HepG2 (cell line): ENCODE measurements at regions not wholly inside any gene's neighbourhood (a gene's known extent, or its start where the extent isn't known, plus 50 kb on each side); places are given as distances from the start of the nearest gene placed in this dataset.
"Not testable (repeated sequence)": the region's sequence is repeated elsewhere in the genome, so short reads cannot be mapped to it uniquely, and the experiment has no call there.

Experiments
- ATAC-seq: fragments of 200-7000 bp; cut with Tn5 transposase; 3 replicates; pipeline ENCODE4 v1.9.1; 2020; ENCODE audit warnings: mild to moderate bottlenecking, moderate library complexity
- BruUV-seq: library from RNA; stranded (reverse); fragments of 400-500 nt; replicated peaks from 2 replicates; lab custom pipeline; 2021; lab: Mats Ljungman, UMichigan
- CTCF ChIA-PET: fragments of 300-600 bp; formaldehyde crosslinking; extraction: SDS; loops from one replicate; lab custom pipeline; 2021; ENCODE audit warnings: low total read pairs, inconsistent platforms, low intra/inter-chr PET ratio; lab: Yijun Ruan, JAX
- POLR2A ChIA-PET: fragments of 350-600 bp; sonication (Branson Sonifier 250); formaldehyde crosslinking; loops from one replicate; lab custom pipeline; 2020; ENCODE audit warnings: antibody characterized with exemption, inconsistent platforms; lab: Yijun Ruan, JAX
- DNase-seq: peaks from one replicate; pipeline ENCODE4 v3.0.0-alpha.2; 2015; ENCODE audit warnings: low spot score
- FAIRE-seq: peaks from 3 replicates; lab custom pipeline; 2011; peaks lifted over from hg19 to GRCh38; lab: Jason Lieb, UNC
- H2AFZ ChIP-seq: one replicate; pipeline ENCODE4 v1.6.1; 2011; ENCODE audit warnings: low read length, inconsistent platforms
- H3K27ac ChIP-seq: fragments of 300-600 bp; 3 replicates; pipeline ENCODE4 v1.8.0; 2011; ENCODE audit warnings: mixed run types, mild to moderate bottlenecking, mixed read lengths, low read length, inconsistent platforms; ENCODE audit not compliant: insufficient read depth; ENCODE audit errors: extremely low read length
- H3K27me3 ChIP-seq, 2 experiments: fragments of 200-600 bp in 1 of 2; 2 replicates in 1 of 2; 3 replicates in 1 of 2; pipeline versions ENCODE4 v1.6.0 to v1.8.0; 2011; ENCODE audit warnings: low read length in 2 of 2, mild to moderate bottlenecking in 2 of 2, moderate library complexity in 2 of 2, inconsistent platforms in 1 of 2; ENCODE audit not compliant: insufficient read depth in 2 of 2, control insufficient read depth in 1 of 2
- H3K36me3 ChIP-seq, 2 experiments: fragments of 200-600 bp in 1 of 2; replicated peaks in 1 of 2; 2 replicates in 1 of 2; 3 replicates in 1 of 2; pipeline versions ENCODE4 v1.5.1 to v1.8.0; 2011; ENCODE audit warnings: low read length in 2 of 2, inconsistent platforms in 1 of 2; ENCODE audit not compliant: insufficient read depth in 2 of 2, control insufficient read depth in 1 of 2
- H3K4me1 ChIP-seq: 2 replicates; pipeline ENCODE4 v1.5.1; 2012; ENCODE audit warnings: low read length, inconsistent platforms; ENCODE audit not compliant: insufficient read depth
- H3K4me2 ChIP-seq: 2 replicates; pipeline ENCODE4 v1.6.0; 2011; ENCODE audit warnings: low read depth, low read length, inconsistent platforms
- H3K4me3 ChIP-seq, 3 experiments: fragments of 200-600 bp in 1 of 3; sonication (generic), shearing (Covaris generic) in 1 of 3; replicated peaks in 1 of 3; 2 replicates each; pipeline ENCODE4 v1.5.1; 2011 to 2016; ENCODE audit warnings: low read length in 3 of 3, inconsistent platforms in 2 of 3, low read depth in 2 of 3, mild to moderate bottlenecking in 2 of 3, control low read depth in 1 of 3, mixed read lengths in 1 of 3; ENCODE audit not compliant: insufficient read depth in 1 of 3
- H3K79me2 ChIP-seq: one replicate; pipeline ENCODE4 v1.6.1; 2011; ENCODE audit warnings: low read length, inconsistent platforms; ENCODE audit not compliant: insufficient read depth
- H3K9ac ChIP-seq: 2 replicates; pipeline ENCODE4 v1.6.0; 2011; ENCODE audit warnings: mild to moderate bottlenecking, low read depth, low read length, inconsistent platforms; ENCODE audit not compliant: insufficient read depth
- H3K9me3 ChIP-seq: 2 replicates; pipeline ENCODE4 v1.5.1; 2012; ENCODE audit warnings: mild to moderate bottlenecking, low read length
- H4K20me1 ChIP-seq: 2 replicates; pipeline ENCODE4 v1.6.0; 2011; ENCODE audit warnings: inconsistent platforms, mild to moderate bottlenecking, low read length, moderate library complexity; ENCODE audit not compliant: insufficient read depth
- ZNF275 ChIP-seq: sonication (generic); formaldehyde crosslinking; IDR thresholded peaks from 2 replicates; pipeline ENCODE4 v1.8.0; 2022; ENCODE audit warnings: missing genetic modification reagents, mild to moderate bottlenecking, inconsistent platforms, borderline replicate concordance
- ZNF772 ChIP-seq: sonication (generic); formaldehyde crosslinking; IDR thresholded peaks from 2 replicates; pipeline ENCODE4 v1.5.0; 2020; ENCODE audit warnings: mild to moderate bottlenecking, missing genetic modification reagents
- WGBS: methylation state at CpG from one replicate; pipeline ENCODE4 v1.1.6; 2017; ENCODE audit warnings: low lambda C conversion rate; 5-methylcytosine and 5-hydroxymethylcytosine counted together
- in situ Hi-C: cut with HindIII; loops from 2 replicates; pipeline ENCODE4 v1.10.0; 2017; ENCODE audit warnings: low pct_unique_long_range_greater_than_20kb; ENCODE audit not compliant: extremely low pct_ligation_motif_present
- intact Hi-C: fragments of 100-400 bp; cut with micrococcal nuclease; formaldehyde crosslinking; loops from one replicate; pipeline ENCODE4 v1.10.0; 2022; ENCODE audit not compliant: unreplicated experiment
- TF ChIP-seq, protein P1 (sequence below): sonication (generic); formaldehyde crosslinking; IDR thresholded peaks from 2 replicates; pipeline ENCODE4 v1.5.0; 2020; ENCODE audit warnings: mild to moderate bottlenecking, missing genetic modification reagents, borderline replicate concordance

DNA sequence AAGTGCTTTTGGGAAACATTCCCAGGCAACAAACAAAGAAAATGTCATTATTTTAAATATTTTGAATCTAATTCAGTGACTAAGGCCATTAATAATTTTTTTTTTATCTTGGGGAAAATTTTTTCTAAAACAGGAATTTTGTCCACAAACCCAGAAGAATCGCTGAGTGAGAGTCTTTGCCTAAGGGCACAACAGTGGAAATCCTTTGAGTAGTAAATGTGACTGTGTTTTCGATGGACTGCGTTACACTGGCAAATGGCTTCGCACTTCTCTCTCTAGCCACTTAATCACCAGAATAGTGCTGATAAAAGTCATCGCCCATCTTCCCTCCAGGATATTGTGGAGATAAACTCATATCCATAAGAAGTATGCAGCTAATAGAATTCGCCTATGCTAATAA, 430.3 kb upstream of the AKR1E2 start:
- FAIRE-seq, result no peak
- WGBS, result 30% methylated on average over 6 of the region's 6 CpGs

DNA sequence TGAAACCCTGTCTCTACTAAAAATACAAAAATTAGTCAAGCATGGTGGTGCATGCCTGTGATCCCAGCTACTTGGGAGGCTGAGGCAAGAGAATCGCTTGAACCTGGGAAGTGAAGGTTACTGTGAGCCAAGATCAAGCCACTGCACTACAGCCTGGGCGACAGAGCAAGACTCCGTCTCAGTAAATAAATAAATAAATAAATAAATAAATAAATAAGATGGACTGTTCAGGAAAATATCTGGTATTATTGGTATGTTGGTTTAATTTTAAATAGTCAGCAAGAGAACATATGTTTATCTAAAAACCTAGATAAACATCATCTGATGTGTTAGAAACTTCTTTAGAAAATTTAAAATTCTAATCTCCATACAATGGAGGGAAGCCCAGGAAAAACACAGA, 431.6 kb upstream of the AKR1E2 start:
- H3K4me2 ChIP-seq, H3K9ac ChIP-seq, H3K36me3 ChIP-seq, CTCF ChIA-PET, H2AFZ ChIP-seq, H3K9me3 ChIP-seq, DNase-seq, H4K20me1 ChIP-seq, H3K79me2 ChIP-seq, in situ Hi-C loops, H3K4me3 ChIP-seq, intact Hi-C loops, BruUV-seq, FAIRE-seq, H3K4me1 ChIP-seq, H3K27ac ChIP-seq, ATAC-seq, POLR2A ChIA-PET, H3K27me3 ChIP-seq: not testable (repeated sequence)
- 38% methylated on average over 3 of the region's 3 CpGs for WGBS

More for the DNA sequence above, 430.3 kb upstream of the AKR1E2 start:
- no peaks in the 10 kb centered on the region for H4K20me1 ChIP-seq
- peaks cover 0 to 8% of the 10 kb centered on the region in 2 experiments; a peak in 2 of 5 replicates for H3K27me3 ChIP-seq
- H2AFZ ChIP-seq, result no peak overlapping the region
- H3K36me3 ChIP-seq, result no peaks in the 10 kb centered on the region
- TF ChIP-seq, protein P1, sequence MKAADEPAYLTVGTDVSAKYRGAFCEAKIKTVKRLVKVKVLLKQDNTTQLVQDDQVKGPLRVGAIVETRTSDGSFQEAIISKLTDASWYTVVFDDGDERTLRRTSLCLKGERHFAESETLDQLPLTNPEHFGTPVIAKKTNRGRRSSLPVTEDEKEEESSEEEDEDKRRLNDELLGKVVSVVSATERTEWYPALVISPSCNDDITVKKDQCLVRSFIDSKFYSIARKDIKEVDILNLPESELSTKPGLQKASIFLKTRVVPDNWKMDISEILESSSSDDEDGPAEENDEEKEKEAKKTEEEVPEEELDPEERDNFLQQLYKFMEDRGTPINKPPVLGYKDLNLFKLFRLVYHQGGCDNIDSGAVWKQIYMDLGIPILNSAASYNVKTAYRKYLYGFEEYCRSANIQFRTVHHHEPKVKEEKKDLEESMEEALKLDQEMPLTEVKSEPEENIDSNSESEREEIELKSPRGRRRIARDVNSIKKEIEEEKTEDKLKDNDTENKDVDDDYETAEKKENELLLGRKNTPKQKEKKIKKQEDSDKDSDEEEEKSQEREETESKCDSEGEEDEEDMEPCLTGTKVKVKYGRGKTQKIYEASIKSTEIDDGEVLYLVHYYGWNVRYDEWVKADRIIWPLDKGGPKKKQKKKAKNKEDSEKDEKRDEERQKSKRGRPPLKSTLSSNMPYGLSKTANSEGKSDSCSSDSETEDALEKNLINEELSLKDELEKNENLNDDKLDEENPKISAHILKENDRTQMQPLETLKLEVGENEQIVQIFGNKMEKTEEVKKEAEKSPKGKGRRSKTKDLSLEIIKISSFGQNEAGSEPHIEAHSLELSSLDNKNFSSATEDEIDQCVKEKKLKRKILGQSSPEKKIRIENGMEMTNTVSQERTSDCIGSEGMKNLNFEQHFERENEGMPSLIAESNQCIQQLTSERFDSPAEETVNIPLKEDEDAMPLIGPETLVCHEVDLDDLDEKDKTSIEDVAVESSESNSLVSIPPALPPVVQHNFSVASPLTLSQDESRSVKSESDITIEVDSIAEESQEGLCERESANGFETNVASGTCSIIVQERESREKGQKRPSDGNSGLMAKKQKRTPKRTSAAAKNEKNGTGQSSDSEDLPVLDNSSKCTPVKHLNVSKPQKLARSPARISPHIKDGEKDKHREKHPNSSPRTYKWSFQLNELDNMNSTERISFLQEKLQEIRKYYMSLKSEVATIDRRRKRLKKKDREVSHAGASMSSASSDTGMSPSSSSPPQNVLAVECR (CRISPR knock-in tag), result no peak
- TF ChIP-seq ZNF275 (CRISPR knock-in tag), result no peak
- TF ChIP-seq ZNF772 (CRISPR knock-in tag), result no peak
- TF ChIP-seq, all 625 proteins: peak for 0
- POLR2A ChIA-PET, result no interaction called here
- H3K4me2 ChIP-seq, result no peak overlapping the region
- H3K9me3 ChIP-seq, result no peaks in the 10 kb centered on the region
- in situ Hi-C loops, result no loop called here
- no TSS peak for BruUV-seq
- no peak overlapping the region for H3K27ac ChIP-seq
- CTCF ChIA-PET, result no interaction called here
- H3K4me1 ChIP-seq, result no peaks in the 10 kb centered on the region
- intact Hi-C loops, result no loop called here
- H3K4me3 ChIP-seq, result no peak overlapping the region
- no peak overlapping the region for H3K9ac ChIP-seq
- DNase-seq (no peak), ATAC-seq (no peak)
- no peaks in the 10 kb centered on the region for H3K79me2 ChIP-seq
